DMS153 (cell line): ENCODE measurements at regions not wholly inside any gene's neighbourhood (a gene's known extent, or its start where the extent isn't known, plus 50 kb on each side); places are given as distances from the start of the nearest gene placed in this dataset.
"Not testable (repeated sequence)": the region's sequence is repeated elsewhere in the genome, so short reads cannot be mapped to it uniquely, and the experiment has no call there.

Experiments
- DNase-seq: peaks from one replicate; lab custom pipeline; 2025; lab: John Stamatoyannopoulos, UW

GRCh38 chr12:46983959-46984841, 95.2 kb upstream of the PCED1B start:
- DNase-seq, result peak; percentile 28

- peak; percentile 70 for DNase-seq
Observed at GRCh38 chr12:46985816-46986215, 93.6 kb upstream of the PCED1B start.

GRCh38 chr12:46988122-46988521, 91.3 kb upstream of the PCED1B start:
- not testable (repeated sequence) for DNase-seq

- DNase-seq, result no peak
Observed at GRCh38 chr12:46990211-46990610, 89.2 kb upstream of the PCED1B start.

- DNase-seq, result not testable (repeated sequence)
Observed at GRCh38 chr12:46992051-46992450, 87.4 kb upstream of the PCED1B start.

GRCh38 chr12:46998811-46999368, 80.5 kb upstream of the PCED1B start:
- DNase-seq, result no peak

- DNase-seq, result no peak
Observed at GRCh38 chr12:47004634-47005033, 74.8 kb upstream of the PCED1B start.

- DNase-seq, result no peak
Observed at GRCh38 chr12:47007048-47007447, 72.4 kb upstream of the PCED1B start.

GRCh38 chr12:47012552-47012951, 66.9 kb upstream of the PCED1B start:
- DNase-seq, result no peak

GRCh38 chr12:47014474-47014873, 64.9 kb upstream of the PCED1B start:
- DNase-seq, result no peak

- no peak for DNase-seq
Observed at GRCh38 chr12:47015381-47015780, 64.0 kb upstream of the PCED1B start.

- no peak for DNase-seq
Observed at GRCh38 chr12:47017041-47017713, 62.2 kb upstream of the PCED1B start.

- DNase-seq, result no peak
Observed at GRCh38 chr12:47017901-47018475, 61.4 kb upstream of the PCED1B start.

- DNase-seq, result no peak
Observed at GRCh38 chr12:47020211-47020821, 59.1 kb upstream of the PCED1B start.

- peak; percentile 59 for DNase-seq
Observed at GRCh38 chr12:47021298-47021697, 58.1 kb upstream of the PCED1B start.

GRCh38 chr12:47022296-47022695, 57.1 kb upstream of the PCED1B start:
- DNase-seq, result no peak

GRCh38 chr12:47023311-47023710, 56.1 kb upstream of the PCED1B start:
- DNase-seq, result no peak

GRCh38 chr12:47023953-47024352, 55.5 kb upstream of the PCED1B start:
- DNase-seq, result no peak

GRCh38 chr12:47024463-47024862, 55.0 kb upstream of the PCED1B start:
- DNase-seq, result no peak

- DNase-seq, result no peak
Observed at GRCh38 chr12:47025349-47025748, 54.1 kb upstream of the PCED1B start.

GRCh38 chr12:47025798-47026197, 53.6 kb upstream of the PCED1B start:
- no peak for DNase-seq

GRCh38 chr12:47026291-47026690, 53.1 kb upstream of the PCED1B start:
- no peak for DNase-seq
